ENCODE measurements at regions not wholly inside any gene's neighbourhood (a gene's known extent, or its start where the extent isn't known, plus 50 kb on each side); places are given as distances from the start of the nearest gene placed in this dataset.
A peak's percentile ranks its signal among the peaks of the same experiment; 100 is the strongest.
"Not testable (repeated sequence)": the region's sequence is repeated elsewhere in the genome, so short reads cannot be mapped to it uniquely, and the experiment has no call there.

- Mint-ChIP-seq H3K27me3 (ENCODE audit: low read depth, poor library complexity) (peaks cover 20% of the 10 kb centered on the region), H3K9me3 (peaks cover 56% of the 10 kb centered on the region), H3K27ac (no peak overlapping the region), H3K36me3 (ENCODE audit: low read depth) (peaks cover 5% of the 10 kb centered on the region), H3K4me1 (no peaks in the 10 kb centered on the region), H3K4me3 (no peak overlapping the region)
- DNase-seq, result no peak
- TF ChIP-seq CTCF (IDR thresholded peaks at IDR 0.05), result no peak
These were observed 114.3 kb downstream of the GATA3 start for GRCh38 chr10:8168836-8169235.

- Mint-ChIP-seq H3K27me3 (ENCODE audit: low read depth, poor library complexity) (peaks cover 17% of the 10 kb centered on the region), H3K4me1 (peaks cover 10% of the 10 kb centered on the region)
These were observed 116.5 kb downstream of the GATA3 start for GRCh38 chr10:8171008-8171407.

GRCh38 chr10:8172604-8173003 lies 118.1 kb downstream of the GATA3 start:
- no peak overlapping the region for H3K4me3 Mint-ChIP-seq
- H3K9me3 Mint-ChIP-seq, result peaks cover 34% of the 10 kb centered on the region
- no peak for TF ChIP-seq CTCF (IDR thresholded peaks at IDR 0.05)
- peaks cover 5% of the 10 kb centered on the region for H3K36me3 Mint-ChIP-seq (ENCODE audit: low read depth)
- peaks cover 15% of the 10 kb centered on the region for H3K27me3 Mint-ChIP-seq (ENCODE audit: low read depth, poor library complexity)
- no peak for DNase-seq
- H3K27ac Mint-ChIP-seq, result no peak overlapping the region
- H3K4me1 Mint-ChIP-seq, result peaks cover 10% of the 10 kb centered on the region

More at GRCh38 chr10:8171008-8171407, 116.5 kb downstream of the GATA3 start:
- Mint-ChIP-seq H3K9me3 (peaks cover 48% of the 10 kb centered on the region), H3K27ac (no peak overlapping the region), H3K36me3 (ENCODE audit: low read depth) (peaks cover 5% of the 10 kb centered on the region), H3K4me3 (no peak overlapping the region)
- no peak for TF ChIP-seq CTCF (IDR thresholded peaks at IDR 0.05)
- no peak for DNase-seq

- H3K27ac Mint-ChIP-seq, result no peak overlapping the region
- peaks cover 10% of the 10 kb centered on the region for H3K4me1 Mint-ChIP-seq
- peaks cover 27% of the 10 kb centered on the region for H3K9me3 Mint-ChIP-seq
- peaks cover 15% of the 10 kb centered on the region for H3K27me3 Mint-ChIP-seq (ENCODE audit: low read depth, poor library complexity)
- no peak for TF ChIP-seq CTCF (IDR thresholded peaks at IDR 0.05)
- no peak for DNase-seq
- H3K36me3 Mint-ChIP-seq (ENCODE audit: low read depth), result peaks cover 5% of the 10 kb centered on the region
- no peak overlapping the region for H3K4me3 Mint-ChIP-seq
These were observed 118.9 kb downstream of the GATA3 start for GRCh38 chr10:8173243-8173865.

GRCh38 chr10:8173866-8174243 lies 119.4 kb downstream of the GATA3 start:
- DNase-seq, result no peak
- no peak for TF ChIP-seq CTCF (IDR thresholded peaks at IDR 0.05)
- Mint-ChIP-seq H3K9me3 (peaks cover 22% of the 10 kb centered on the region), H3K27me3 (ENCODE audit: low read depth, poor library complexity) (peaks cover 13% of the 10 kb centered on the region), H3K4me3 (no peak overlapping the region), H3K4me1 (peaks cover 10% of the 10 kb centered on the region), H3K36me3 (ENCODE audit: low read depth) (peaks cover 2% of the 10 kb centered on the region), H3K27ac (no peak overlapping the region)

DNA sequence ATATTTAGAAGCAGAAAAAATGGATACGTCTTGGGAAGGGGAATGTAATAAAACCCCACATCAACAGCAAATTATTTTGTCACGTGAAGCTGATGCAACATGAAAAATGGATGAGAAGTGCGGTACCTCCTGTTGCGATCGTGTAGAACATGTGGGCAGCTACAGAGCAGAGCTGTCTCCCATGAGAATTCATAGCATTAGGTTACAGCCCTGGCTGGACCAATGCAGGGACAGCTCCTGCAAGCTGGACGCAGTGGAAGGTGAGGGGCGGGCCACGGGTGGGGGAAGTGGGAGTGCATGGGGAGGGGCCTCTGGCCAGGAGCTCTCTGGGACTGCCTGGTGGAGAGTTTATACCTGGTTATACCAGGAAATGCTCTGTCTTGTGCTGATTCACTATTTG lies 120.3 kb downstream of the GATA3 start:
- Mint-ChIP-seq H3K36me3 (ENCODE audit: low read depth) (no peaks in the 10 kb centered on the region), H3K9me3 (peaks cover 13% of the 10 kb centered on the region), H3K4me1 (peaks cover 13% of the 10 kb centered on the region), H3K4me3 (no peak overlapping the region), H3K27me3 (ENCODE audit: low read depth, poor library complexity) (peaks cover 12% of the 10 kb centered on the region), H3K27ac (no peak overlapping the region)
- TF ChIP-seq CTCF (IDR thresholded peaks at IDR 0.05), result no peak
- peak; percentile 65 for DNase-seq

- not testable (repeated sequence) for H3K36me3 Mint-ChIP-seq (ENCODE audit: low read depth); H3K9me3 Mint-ChIP-seq; DNase-seq; H3K4me3 Mint-ChIP-seq; H3K27me3 Mint-ChIP-seq (ENCODE audit: low read depth, poor library complexity)
- Mint-ChIP-seq H3K4me1 (peaks cover 29% of the 10 kb centered on the region), H3K27ac (peak overlapping the region; percentile 29)
These were observed 123.0 kb downstream of the GATA3 start for GRCh38 chr10:8177526-8177925.

DNA sequence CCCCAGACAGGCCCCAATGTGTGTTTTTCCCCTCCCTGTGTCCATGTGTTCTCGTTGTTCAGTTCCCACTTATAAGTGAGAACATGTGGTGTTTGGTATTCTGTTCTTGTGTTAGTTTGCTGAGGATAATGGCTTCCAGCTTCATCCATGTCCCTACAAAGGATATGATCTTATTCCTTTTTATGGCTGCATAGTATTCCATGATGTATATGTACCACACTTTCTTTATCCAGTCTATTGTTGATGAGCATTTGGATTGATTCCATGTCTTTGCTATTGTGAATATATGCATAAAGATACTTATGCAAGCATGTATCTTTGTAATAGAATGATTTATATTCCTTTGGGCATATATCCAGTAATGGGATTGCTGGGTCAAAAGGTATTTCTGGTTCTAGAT lies 125.3 kb downstream of the GATA3 start:
- not testable (repeated sequence) for H3K4me3 Mint-ChIP-seq; H3K36me3 Mint-ChIP-seq (ENCODE audit: low read depth); DNase-seq; H3K27ac Mint-ChIP-seq; H3K9me3 Mint-ChIP-seq
- Mint-ChIP-seq H3K27me3 (ENCODE audit: low read depth, poor library complexity) (peaks cover 11% of the 10 kb centered on the region), H3K4me1 (peaks cover 23% of the 10 kb centered on the region)

Measured in nephron progenitor cell (in vitro differentiated cells).